ENCODE measurements at regions not wholly inside any gene's neighbourhood (a gene's known extent, or its start where the extent isn't known, plus 50 kb on each side); places are given as distances from the start of the nearest gene placed in this dataset.
"Not testable (repeated sequence)": the region's sequence is repeated elsewhere in the genome, so short reads cannot be mapped to it uniquely, and the experiment has no call there.

DNA sequence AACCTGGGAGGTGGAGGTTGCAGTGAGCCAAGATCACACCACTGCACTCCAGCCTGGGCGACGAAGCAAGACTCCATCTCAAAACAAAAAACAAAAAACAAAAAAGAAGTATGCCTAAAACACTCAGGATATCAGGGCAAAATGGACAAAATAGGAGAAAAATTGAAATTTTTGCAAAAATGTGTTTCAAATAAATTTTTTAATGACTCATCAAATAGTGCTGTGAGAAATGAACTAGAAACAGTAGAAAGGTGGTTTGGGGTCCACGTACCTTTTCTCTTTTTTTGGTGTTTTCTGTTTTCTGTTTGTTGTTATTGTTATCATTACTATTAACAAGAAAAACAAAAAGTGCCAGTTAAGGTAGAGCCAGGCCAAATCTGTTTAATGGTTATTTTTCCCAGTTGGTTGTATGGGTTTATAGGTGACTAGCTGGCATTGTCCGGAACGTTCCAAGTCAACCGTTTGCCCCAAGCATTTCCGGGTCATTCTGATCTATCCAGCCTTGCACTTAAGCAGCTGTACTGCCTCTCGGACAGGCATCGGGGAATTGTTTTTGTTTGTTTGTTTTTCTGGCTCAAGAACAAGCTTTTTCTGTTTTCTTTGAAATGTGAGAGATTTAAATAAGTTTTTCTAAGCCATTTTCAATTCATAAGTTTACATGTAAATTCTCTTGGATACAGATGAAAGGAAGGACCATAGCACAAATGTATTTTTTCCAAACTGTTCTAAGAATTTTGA is 157.0 kb upstream of the NEBL start:
- no peak for DNase-seq

DNA sequence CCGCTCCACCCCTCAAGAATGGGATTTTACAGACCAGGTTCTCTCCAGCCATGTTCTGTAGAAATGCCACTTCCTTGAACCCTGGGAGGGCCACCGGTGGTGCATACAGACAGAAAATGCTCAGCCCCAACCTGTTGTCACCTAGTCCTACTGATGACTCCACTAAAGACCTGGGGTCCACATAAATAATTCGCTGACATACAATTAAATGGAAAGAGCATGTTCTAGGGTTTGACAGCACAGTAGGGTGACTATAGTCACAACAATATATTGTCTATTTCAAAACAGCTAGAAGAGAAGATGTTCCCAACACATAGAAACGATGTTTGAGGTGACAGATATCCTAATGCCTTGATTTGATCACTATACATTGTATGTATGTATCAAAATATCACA is 155.6 kb upstream of the NEBL start:
- DNase-seq, result no peak

- no peak for DNase-seq
Observed at GRCh38 chr10:21052072-21052708, 155.1 kb upstream of the NEBL start.

GRCh38 chr10:21049482-21049881 is 152.4 kb upstream of the NEBL start:
- DNase-seq, result no peak

DNA sequence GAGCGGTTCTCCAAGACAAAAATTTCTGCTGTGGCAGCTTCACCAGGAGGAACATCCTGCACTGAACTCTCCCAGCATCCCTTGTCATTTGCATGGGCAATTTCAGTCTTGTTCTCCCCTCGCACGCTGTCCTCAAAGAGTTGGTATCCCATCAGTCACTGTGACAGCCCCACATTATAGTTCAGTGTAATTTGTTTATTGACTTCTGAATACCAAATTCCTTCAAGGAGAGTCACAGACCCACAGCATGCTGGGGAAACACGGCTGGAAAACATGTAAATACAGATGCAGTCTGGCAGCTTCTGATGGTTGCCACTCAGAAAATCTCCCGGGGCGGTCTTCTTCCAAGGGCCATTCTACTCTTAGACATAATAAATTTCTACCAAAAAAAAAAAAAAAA is 151.0 kb upstream of the NEBL start:
- no peak for DNase-seq

- DNase-seq, result no peak
Observed at GRCh38 chr10:21047511-21047910, 150.4 kb upstream of the NEBL start.

- DNase-seq, result no peak
Observed at GRCh38 chr10:21047096-21047495, 150.0 kb upstream of the NEBL start.

DNA sequence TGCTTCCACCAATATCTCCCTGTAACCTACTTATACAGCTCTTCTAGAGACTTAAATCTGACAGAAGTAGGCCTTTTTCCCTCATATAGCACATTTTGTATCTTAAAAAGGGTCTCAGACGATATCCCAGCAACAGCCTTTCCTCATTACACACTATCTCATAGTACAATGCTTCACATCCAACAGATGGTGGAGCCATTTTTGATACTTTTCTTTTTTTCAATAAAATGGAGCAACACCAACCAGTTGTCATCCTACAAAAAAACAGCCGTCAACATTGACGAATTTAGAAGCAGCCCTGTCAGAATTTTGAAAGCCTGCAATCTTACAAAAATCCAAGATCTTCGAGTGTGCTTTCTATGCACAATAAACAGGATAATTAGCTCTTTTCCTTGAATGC is 145.9 kb upstream of the NEBL start:
- no peak for DNase-seq

- DNase-seq, result no peak
Observed at GRCh38 chr10:21042536-21042935, 145.4 kb upstream of the NEBL start.

DNA sequence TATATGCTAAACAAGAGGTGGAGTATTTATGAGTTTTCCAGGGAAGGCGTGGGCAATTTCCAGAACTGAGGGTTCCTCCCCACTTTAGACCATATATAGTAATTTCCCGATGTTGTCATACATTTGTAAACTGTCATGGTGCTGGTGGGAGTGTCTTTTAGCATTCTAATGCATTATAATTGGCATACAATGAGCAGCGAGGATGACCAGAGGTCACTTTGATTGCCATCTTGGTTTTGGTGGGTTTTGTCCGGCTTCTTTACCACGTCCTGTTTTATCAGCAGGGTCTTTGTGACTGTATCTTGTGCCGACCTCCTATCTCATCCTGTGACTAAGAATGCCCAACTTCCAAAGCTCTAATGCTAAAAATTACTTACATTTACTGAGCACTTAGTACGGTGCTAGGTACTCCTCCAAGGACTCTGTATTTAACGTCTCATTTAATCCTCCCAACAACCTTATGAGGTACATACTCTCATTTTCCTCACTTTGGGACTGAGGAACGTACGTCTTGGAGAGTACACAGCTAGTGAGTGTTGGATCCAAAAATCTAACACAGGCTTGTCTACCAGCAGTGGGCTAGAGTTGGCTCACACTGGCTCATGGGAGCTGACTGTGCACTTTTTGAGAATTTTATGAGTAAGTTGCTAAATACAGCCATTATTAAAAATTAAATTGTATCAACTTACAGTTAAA is 144.8 kb upstream of the NEBL start:
- no peak for DNase-seq

- DNase-seq, result no peak
Observed at GRCh38 chr10:21039721-21040120, 142.6 kb upstream of the NEBL start.

DNA sequence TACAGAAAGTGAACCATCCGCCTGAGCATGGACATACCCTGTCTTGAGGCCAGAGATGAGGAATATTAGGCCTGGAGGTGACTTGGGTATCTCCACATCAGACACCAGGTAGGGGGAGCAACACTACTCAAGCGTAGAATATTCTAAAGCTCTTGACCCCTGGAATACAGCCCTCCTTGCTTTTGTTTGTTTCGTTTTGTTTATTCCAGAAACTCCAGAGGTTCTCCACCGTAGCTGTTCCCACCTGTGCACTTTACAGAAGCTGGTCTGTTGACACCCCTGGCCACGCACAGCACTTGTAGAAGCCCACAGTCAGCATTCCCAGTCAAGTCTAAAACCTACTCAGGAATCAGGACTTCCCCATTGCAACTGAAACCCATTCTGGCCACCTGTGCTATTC is 139.6 kb upstream of the NEBL start:
- no peak for DNase-seq

DNA sequence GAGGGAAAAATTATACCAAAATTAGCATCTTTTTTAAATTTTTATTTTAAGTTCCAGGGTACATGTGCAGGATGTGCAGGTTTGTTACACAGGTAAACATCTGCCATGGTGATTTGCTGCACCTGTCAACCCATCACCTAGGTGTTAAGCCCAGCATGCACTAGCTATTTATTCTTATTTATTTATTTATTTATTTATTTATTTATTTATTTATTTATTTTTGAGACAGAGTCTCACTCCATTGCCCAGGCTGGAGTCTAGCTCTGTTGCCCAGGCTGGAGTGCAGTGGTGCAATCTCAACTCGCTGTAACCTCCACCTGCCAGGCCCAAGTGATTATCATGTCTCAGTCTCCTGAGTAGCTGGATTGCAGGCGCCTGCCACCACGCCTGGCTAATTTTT is 137.7 kb upstream of the NEBL start:
- not testable (repeated sequence) for DNase-seq

DNA sequence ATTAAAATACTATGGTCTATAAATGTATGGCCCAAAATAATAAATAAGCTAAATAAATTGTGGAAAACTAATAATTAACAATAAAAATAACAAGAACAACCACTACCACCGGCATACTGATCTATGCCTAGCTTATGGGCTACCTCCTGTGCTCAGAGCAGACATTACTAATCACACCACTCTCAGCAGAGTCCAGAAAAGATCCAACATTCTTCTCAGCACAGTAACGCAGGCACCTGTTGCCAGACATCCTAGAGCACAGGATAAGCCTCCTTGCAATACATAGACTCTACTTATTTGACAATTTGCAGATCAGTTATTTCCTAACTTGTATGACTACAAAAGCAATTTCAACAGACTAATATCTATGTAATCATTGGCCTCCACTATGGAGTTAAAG is 137.1 kb upstream of the NEBL start:
- no peak for DNase-seq

DNA sequence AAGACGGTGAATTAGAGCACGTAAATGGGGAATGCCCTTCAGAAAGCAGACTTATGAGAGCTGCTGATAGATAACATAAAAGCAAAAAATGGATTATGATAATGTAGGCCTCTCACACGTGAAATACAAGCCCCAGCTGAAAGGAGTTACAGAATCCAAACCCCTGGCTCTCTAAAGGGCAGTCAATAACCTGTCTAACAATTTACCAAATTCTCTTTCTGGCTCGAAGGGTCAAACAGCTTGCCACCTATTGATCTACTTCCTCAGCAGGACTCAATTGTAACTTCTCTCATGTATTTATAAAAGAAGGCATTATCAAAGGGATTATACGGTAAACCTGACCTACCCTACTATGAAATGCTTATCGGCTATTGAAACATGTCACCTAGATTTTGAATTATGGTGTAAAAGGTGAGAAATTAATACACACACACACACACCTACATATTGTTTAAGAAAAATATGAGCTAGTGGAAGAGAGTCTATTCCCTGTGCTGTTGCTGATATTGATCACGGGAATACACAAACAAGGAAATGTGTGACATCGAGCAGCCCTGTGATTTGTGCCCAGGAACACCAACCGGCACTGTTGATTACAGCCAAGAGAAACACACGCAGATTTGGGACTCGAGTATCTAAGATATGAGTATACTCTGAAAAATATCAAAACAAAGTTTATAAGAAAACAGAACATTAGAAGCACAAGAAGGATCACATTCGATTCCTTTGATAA is 135.6 kb upstream of the NEBL start:
- DNase-seq, result no peak

- no peak for DNase-seq
Observed at GRCh38 chr10:21031232-21031795, 134.2 kb upstream of the NEBL start.

- no peak for DNase-seq
Observed at GRCh38 chr10:21030091-21030490, 133.0 kb upstream of the NEBL start.

- DNase-seq, result no peak
Observed at GRCh38 chr10:21022821-21023220, 125.7 kb upstream of the NEBL start.

DNA sequence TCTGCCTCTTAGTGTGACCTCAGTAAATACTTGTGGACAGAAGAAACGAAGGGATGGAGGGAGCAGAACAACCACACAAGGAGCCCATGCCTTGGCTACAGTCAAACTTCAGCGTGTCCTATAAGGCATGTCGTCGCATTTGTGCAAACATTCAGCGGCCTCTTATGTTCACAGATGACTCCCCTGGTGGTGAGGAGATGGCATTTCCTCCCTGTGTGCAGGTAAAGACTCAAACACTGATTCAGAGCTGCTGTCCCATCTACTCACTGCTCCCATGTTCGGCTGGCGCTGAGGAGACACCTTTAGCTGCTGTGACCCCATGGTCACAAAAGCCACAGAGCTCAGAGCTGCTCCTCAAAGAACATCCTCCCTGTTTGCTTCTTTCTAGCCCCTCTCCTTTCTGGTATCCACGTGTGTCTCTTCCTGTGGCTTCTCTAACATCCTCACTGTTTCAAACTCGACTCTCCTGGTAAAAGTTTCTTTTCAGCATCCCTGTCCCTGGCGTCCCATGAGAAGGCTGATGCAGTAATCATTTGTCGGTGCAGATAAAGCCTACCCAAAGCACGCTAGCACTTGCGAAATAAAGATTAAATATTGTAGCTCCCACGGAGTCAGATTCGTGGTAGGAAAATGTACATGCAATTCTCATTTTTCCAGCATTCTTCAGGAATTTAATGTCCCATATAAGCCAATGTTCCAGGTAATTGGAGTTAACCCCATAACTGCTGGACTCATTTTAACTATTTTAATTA is 124.9 kb upstream of the NEBL start:
- DNase-seq, result no peak

GRCh38 chr10:21021231-21021630 is 124.1 kb upstream of the NEBL start:
- no peak for DNase-seq

- no peak for DNase-seq
Observed at GRCh38 chr10:21020545-21020944, 123.4 kb upstream of the NEBL start.

DNA sequence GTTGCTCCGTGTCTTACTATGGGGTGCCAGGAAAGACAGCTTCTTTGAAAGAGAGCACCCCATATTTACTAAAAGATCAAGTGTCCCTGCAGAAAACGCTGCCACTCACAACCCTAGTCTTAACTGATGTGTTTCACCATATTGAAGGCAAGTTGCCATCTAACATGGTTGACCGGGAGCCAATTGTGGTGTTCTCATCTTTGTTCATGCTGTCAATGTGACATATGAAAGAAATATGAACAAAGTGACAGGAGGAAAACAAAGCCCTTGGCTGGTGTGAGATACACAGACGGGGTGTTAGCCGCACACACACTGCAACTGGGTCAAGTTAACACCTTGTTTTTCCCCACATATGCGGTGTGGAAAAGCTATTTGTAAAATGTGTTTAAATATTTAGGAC is 122.3 kb upstream of the NEBL start:
- no peak for DNase-seq

All from skin of body (tissue), 1 donor.